ENCODE measurements at regions not wholly inside any gene's neighbourhood (a gene's known extent, or its start where the extent isn't known, plus 50 kb on each side); places are given as distances from the start of the nearest gene placed in this dataset.
"Not testable (repeated sequence)": the region's sequence is repeated elsewhere in the genome, so short reads cannot be mapped to it uniquely, and the experiment has no call there.

DNA sequence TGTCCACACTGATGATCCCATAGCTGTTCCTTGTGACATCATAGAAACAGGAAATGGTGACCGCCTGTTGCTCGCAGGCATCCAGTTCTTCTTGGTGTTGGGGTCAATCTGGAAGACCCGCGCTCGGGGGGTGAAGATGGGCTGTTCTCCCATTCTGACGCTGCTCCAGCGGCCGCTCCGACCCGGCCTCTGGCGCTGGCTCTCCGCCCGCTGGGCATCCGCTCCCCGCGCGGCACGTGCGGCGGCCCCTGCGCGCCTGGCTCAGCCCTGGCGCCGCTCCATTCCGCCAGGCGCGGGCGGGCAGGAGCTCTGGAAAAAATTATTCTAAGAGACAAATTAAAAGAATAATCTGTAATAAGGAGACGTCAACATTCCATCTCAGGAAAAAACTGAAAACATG lies 761.1 kb downstream of the TMEM121 start:
- Mint-ChIP-seq H3K27ac (no peak overlapping the region), H3K4me3 (no peak overlapping the region), H3K4me1 (ENCODE audit: low read depth) (no peaks in the 10 kb centered on the region), H3K36me3 (ENCODE audit: low read depth) (no peaks in the 10 kb centered on the region), H3K27me3 (peaks cover 21% of the 10 kb centered on the region), H3K9me3 (no peaks in the 10 kb centered on the region)
- TF ChIP-seq, protein P1, sequence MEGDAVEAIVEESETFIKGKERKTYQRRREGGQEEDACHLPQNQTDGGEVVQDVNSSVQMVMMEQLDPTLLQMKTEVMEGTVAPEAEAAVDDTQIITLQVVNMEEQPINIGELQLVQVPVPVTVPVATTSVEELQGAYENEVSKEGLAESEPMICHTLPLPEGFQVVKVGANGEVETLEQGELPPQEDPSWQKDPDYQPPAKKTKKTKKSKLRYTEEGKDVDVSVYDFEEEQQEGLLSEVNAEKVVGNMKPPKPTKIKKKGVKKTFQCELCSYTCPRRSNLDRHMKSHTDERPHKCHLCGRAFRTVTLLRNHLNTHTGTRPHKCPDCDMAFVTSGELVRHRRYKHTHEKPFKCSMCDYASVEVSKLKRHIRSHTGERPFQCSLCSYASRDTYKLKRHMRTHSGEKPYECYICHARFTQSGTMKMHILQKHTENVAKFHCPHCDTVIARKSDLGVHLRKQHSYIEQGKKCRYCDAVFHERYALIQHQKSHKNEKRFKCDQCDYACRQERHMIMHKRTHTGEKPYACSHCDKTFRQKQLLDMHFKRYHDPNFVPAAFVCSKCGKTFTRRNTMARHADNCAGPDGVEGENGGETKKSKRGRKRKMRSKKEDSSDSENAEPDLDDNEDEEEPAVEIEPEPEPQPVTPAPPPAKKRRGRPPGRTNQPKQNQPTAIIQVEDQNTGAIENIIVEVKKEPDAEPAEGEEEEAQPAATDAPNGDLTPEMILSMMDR (IDR thresholded peaks at IDR 0.05) = no peak
- no peak for ATAC-seq (ENCODE audit: poor library complexity)
- H3K27me3 ChIP-seq (ENCODE audit: control insufficient read depth in 1 of 2, insufficient read depth in 2 of 2, low read length in 2 of 2) = peaks cover 4 to 7% of the 10 kb centered on the region in 2 experiments
- H3K4me1 ChIP-seq (ENCODE audit: insufficient read depth, low read length) = no peaks in the 10 kb centered on the region
- ChIA-PET POLR2A (interaction anchor here (0.7 kb wide), 1 partner anchor 103 kb away, joined by 3 read pairs; no protein-coding TSS in a partner anchor), CTCF (no interaction called here)
- H3K4me3 ChIP-seq (ENCODE audit: low read length) = no peak overlapping the region
- intact Hi-C loops (cut with DNase I, micrococcal nuclease) = loop anchor here in 1 of 2 experiments (5.0 kb wide), 1 partner anchor 85 kb away; no protein-coding TSS in a partner anchor
- H3K9me3 ChIP-seq (ENCODE audit: control insufficient read depth in 1 of 2, insufficient read depth in 1 of 2, low read length in 2 of 2) = no peaks in the 10 kb centered on the region
- no peak overlapping the region for H3K27ac ChIP-seq (ENCODE audit: low read depth in 1 of 2, low read length in 2 of 2)
- no peak for DNase-seq
- H3K36me3 ChIP-seq (ENCODE audit: insufficient read depth, low read length) = no peaks in the 10 kb centered on the region

DNA sequence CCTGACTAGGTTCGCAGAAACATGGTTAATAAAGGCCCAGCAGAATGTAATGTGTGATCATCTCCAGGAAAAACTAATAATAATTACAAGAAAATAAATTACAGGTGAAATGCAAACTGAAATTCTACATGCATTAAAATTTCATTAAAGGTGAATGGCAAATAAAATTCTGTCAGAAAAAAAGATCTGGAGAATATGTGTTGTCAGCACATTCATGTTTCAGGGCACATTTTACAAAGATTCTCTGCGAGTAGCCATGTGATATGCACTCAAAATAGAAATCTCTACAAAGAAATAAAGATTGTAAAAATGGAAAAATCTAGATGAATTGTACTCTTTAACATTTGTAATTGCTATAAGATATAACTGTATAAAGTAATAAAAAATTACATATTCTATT lies 765.2 kb downstream of the TMEM121 start:
- ATAC-seq (ENCODE audit: poor library complexity) = no peak
- no peak overlapping the region for H3K27ac Mint-ChIP-seq
- Histone ChIP-seq H3K27me3 (ENCODE audit: control insufficient read depth in 1 of 2, insufficient read depth in 2 of 2, low read length in 2 of 2) (peaks cover 4 to 7% of the 10 kb centered on the region in 2 experiments), H3K9me3 (ENCODE audit: control insufficient read depth in 1 of 2, insufficient read depth in 1 of 2, low read length in 2 of 2) (no peaks in the 10 kb centered on the region), H3K4me1 (ENCODE audit: insufficient read depth, low read length) (no peaks in the 10 kb centered on the region), H3K36me3 (ENCODE audit: insufficient read depth, low read length) (no peaks in the 10 kb centered on the region), H3K27ac (ENCODE audit: low read depth in 1 of 2, low read length in 2 of 2) (no peak overlapping the region), H3K4me3 (ENCODE audit: low read length) (no peak overlapping the region)
- no peaks in the 10 kb centered on the region for H3K9me3 Mint-ChIP-seq
- DNase-seq = no peak
- H3K36me3 Mint-ChIP-seq (ENCODE audit: low read depth) = no peaks in the 10 kb centered on the region
- TF ChIP-seq, protein P1 (IDR thresholded peaks at IDR 0.05) = no peak
- ChIA-PET CTCF (interaction anchor here (1.3 kb wide), 1 partner anchor 14 kb away, joined by 4 read pairs; no protein-coding TSS in a partner anchor), POLR2A (no interaction called here)
- intact Hi-C loops (cut with DNase I, micrococcal nuclease) = no loop called here
- peaks cover 21% of the 10 kb centered on the region for H3K27me3 Mint-ChIP-seq
- H3K4me3 Mint-ChIP-seq = no peak overlapping the region
- no peaks in the 10 kb centered on the region for H3K4me1 Mint-ChIP-seq (ENCODE audit: low read depth)

DNA sequence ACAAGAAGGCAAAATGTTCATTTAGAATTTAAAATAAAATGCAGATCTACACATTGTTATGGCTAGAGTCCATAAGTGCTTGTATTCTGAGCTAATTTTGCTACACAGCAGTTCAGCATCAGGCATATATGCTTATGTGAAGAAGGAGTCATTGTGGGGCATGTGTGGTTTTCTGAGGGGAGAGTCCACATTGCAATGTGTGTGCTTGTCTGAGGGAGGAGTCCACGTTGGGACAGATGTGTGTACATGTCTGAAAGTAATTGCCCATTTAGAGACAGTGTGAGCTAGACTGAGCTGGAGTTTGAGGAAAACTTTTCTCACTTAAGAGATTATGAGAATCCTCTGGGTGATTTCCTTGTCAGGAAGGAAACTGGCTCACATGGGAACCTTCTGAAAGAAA lies 767.9 kb downstream of the TMEM121 start:
- Mint-ChIP-seq H3K27ac (no peak overlapping the region), H3K4me3 (no peak overlapping the region), H3K36me3 (ENCODE audit: low read depth) (no peaks in the 10 kb centered on the region), H3K9me3 (no peaks in the 10 kb centered on the region), H3K27me3 (peaks cover 28% of the 10 kb centered on the region), H3K4me1 (ENCODE audit: low read depth) (no peaks in the 10 kb centered on the region)
- intact Hi-C loops (cut with DNase I, micrococcal nuclease) = no loop called here
- Histone ChIP-seq H3K27me3 (ENCODE audit: control insufficient read depth in 1 of 2, insufficient read depth in 2 of 2, low read length in 2 of 2) (peaks cover 4% of the 10 kb centered on the region in 2 experiments), H3K4me3 (ENCODE audit: low read length) (no peak overlapping the region), H3K4me1 (ENCODE audit: insufficient read depth, low read length) (no peaks in the 10 kb centered on the region), H3K27ac (ENCODE audit: low read depth in 1 of 2, low read length in 2 of 2) (no peak overlapping the region), H3K36me3 (ENCODE audit: insufficient read depth, low read length) (no peaks in the 10 kb centered on the region), H3K9me3 (ENCODE audit: control insufficient read depth in 1 of 2, insufficient read depth in 1 of 2, low read length in 2 of 2) (no peaks in the 10 kb centered on the region)
- ATAC-seq (ENCODE audit: poor library complexity) (no peak), DNase-seq (no peak)
- TF ChIP-seq, protein P1 (IDR thresholded peaks at IDR 0.05) = no peak
- CTCF ChIA-PET = interaction anchor here (1.1 to 2.2 kb wide), 3 partner anchors 11 to 17 kb away, joined by 3 to 8 read pairs (median 4); no protein-coding TSS in a partner anchor
- POLR2A ChIA-PET = no interaction called here

DNA sequence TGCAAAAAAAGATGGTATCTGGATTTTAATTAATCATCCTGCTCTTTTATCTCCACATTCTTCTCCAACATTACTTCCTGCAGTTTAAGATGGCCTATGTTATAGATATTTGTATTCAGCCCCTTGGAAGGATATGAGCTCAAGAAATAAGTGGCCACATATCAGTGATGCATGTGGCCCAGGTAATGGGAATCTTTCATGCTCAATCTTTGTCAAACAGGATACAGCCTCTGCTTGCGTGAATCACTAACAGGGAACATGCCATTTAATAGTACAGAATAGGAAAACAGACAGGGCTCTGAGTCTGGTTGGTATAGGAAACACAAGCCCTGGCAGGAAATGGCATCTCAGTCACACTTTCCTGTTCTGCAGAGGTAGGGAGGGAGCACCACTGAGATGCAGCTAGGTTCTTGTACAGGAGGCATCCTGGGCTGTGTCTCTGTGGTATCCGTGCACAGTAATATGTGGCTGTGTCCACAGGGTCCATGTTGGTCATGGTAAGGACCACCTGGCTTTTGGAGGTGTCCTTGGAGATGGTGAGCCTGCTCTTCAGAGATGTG lies 774.6 kb downstream of the TMEM121 start:
- peak in 2 of 14 experiments; percentile 12 to 44 for DNase-seq
- intact Hi-C loops (cut with DNase I, micrococcal nuclease); H3K9me3 Mint-ChIP-seq; H3K4me1 ChIP-seq (ENCODE audit: insufficient read depth, low read length); POLR2A ChIA-PET; H3K36me3 Mint-ChIP-seq (ENCODE audit: low read depth); H3K9me3 ChIP-seq (ENCODE audit: control insufficient read depth in 1 of 2, insufficient read depth in 1 of 2, low read length in 2 of 2); H3K36me3 ChIP-seq (ENCODE audit: insufficient read depth, low read length); H3K4me3 ChIP-seq (ENCODE audit: low read length); CTCF ChIA-PET; H3K4me3 Mint-ChIP-seq; H3K27ac ChIP-seq (ENCODE audit: low read depth in 1 of 2, low read length in 2 of 2): not testable (repeated sequence)
- peaks cover 3 to 12% of the 10 kb centered on the region in 2 experiments for H3K27me3 ChIP-seq (ENCODE audit: control insufficient read depth in 1 of 2, insufficient read depth in 2 of 2, low read length in 2 of 2)
- peak; percentile 84 for ATAC-seq (ENCODE audit: poor library complexity)
- Mint-ChIP-seq H3K4me1 (ENCODE audit: low read depth) (peaks cover 18% of the 10 kb centered on the region), H3K27ac (peak overlapping the region; percentile 6), H3K27me3 (peaks cover 18% of the 10 kb centered on the region)

DNA sequence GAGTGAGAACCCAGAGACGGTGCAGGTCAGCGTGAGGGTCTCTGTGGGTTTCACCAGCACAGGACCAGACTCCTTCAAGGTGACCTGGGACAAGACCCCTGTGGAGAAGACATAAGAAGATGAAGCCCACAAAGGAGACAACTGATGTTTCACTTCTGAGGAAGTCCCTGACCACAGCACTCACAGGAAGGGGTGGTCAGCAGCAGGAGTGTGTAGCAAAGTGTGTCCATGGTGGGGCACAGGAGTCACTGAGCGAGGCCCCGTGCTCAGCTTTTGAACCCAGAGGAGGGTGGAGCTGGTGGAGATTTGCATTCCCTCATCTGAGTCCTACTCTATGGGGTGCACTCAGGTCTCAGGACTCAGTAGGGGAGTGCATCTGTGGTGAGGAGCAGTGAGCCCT lies 775.2 kb downstream of the TMEM121 start:
- ATAC-seq (ENCODE audit: poor library complexity); H3K4me3 Mint-ChIP-seq; H3K36me3 ChIP-seq (ENCODE audit: insufficient read depth, low read length); CTCF ChIA-PET; H3K27ac ChIP-seq (ENCODE audit: low read depth in 1 of 2, low read length in 2 of 2); DNase-seq; POLR2A ChIA-PET; intact Hi-C loops (cut with DNase I, micrococcal nuclease); H3K4me3 ChIP-seq (ENCODE audit: low read length); H3K9me3 ChIP-seq (ENCODE audit: control insufficient read depth in 1 of 2, insufficient read depth in 1 of 2, low read length in 2 of 2); H3K9me3 Mint-ChIP-seq; H3K36me3 Mint-ChIP-seq (ENCODE audit: low read depth); H3K4me1 ChIP-seq (ENCODE audit: insufficient read depth, low read length): not testable (repeated sequence)
- peaks cover 3 to 12% of the 10 kb centered on the region in 2 experiments for H3K27me3 ChIP-seq (ENCODE audit: control insufficient read depth in 1 of 2, insufficient read depth in 2 of 2, low read length in 2 of 2)
- H3K27me3 Mint-ChIP-seq = peaks cover 24% of the 10 kb centered on the region
- H3K27ac Mint-ChIP-seq = peak overlapping the region; percentile 6
- peaks cover 18% of the 10 kb centered on the region for H3K4me1 Mint-ChIP-seq (ENCODE audit: low read depth)

Data from CD4-positive, alpha-beta T cell (primary cell).